ENCODE measurements at regions not wholly inside any gene's neighbourhood (a gene's known extent, or its start where the extent isn't known, plus 50 kb on each side); places are given as distances from the start of the nearest gene placed in this dataset.

DNA sequence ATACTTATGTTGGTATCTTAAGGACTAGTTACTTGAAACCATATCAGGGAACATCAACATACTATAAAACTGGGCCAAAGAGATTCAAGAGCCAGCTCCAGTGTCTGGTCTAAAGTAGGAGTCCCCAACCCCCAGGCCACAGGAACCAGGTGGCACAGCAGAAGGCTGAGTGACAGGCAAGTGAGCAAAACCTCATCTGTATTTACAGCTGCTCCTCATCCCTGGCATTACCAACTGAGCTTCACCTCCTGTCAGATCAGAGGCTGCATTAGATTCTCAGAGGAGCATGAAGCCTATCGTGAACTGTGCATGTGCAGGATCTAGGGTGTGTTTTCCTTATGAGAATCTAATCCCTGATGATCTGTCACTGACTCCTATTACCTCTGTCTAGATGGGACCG is 581.6 kb upstream of the CDH9 start:
- no peak for DNase-seq

DNA sequence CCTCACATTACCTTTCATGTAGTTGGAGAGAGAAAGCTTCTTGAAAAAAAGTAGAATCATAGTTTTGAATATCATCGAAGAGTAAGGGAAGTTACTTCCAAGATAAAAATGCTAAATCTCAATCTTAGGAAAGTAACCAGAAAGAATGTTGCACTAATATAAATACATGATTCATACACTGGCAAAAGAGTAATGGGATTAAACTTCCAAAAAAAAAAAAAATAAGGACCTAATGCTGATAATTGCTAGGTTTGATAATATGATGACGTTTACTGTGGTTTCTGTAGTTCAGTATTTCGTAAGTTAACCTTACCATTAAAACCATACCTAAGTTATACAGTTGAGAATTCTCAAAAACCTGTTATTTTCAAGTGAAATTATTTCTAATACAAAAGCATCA is 573.8 kb upstream of the CDH9 start:
- no peak for DNase-seq

DNA sequence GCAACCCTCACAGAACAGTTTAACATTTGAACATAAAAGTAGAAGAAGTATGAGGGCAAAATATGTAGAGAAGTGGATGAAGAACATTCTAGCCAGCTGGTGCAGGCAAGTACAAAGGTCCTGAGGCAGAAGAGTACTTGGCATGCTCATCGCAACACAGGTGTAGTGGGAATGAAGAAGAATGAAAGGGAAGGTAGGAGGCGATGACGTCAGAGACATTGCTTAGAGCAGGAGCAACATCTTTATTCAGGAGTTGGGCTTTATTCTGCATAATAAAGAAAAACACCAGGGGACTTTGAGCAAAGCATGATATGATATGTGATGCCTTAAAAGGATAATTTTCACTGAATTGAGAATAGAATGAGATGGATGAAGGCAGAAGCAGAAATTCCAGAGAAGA is 570.6 kb upstream of the CDH9 start:
- no peak for DNase-seq

DNA sequence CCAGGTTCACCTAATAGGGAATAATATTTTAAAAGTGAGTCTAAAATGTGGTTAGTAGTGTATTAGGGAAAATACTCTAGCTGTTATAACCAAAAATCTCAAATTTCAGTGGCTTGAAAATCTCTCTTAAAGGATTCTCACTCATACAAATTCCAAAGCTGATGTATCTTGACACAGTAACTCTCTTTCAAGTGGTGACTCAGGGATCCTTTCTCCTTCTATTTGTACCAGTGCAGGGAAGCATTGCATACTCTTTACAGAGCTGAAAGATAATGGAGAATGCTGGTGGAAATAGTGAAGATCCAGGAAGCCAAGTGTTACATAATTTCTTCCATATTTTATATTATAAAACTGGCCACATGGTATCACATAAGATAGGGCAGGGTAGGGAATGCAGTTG is 560.2 kb upstream of the CDH9 start:
- DNase-seq = no peak

- DNase-seq = no peak
Observed at GRCh38 chr5:27594141-27594540, 555.8 kb upstream of the CDH9 start.

GRCh38 chr5:27592231-27592630 is 553.8 kb upstream of the CDH9 start:
- DNase-seq = no peak

GRCh38 chr5:27590503-27590902 is 552.1 kb upstream of the CDH9 start:
- no peak for DNase-seq

GRCh38 chr5:27578279-27578678 is 539.9 kb upstream of the CDH9 start:
- no peak for DNase-seq

- DNase-seq = no peak
Observed at GRCh38 chr5:27571681-27572080, 533.3 kb upstream of the CDH9 start.

DNA sequence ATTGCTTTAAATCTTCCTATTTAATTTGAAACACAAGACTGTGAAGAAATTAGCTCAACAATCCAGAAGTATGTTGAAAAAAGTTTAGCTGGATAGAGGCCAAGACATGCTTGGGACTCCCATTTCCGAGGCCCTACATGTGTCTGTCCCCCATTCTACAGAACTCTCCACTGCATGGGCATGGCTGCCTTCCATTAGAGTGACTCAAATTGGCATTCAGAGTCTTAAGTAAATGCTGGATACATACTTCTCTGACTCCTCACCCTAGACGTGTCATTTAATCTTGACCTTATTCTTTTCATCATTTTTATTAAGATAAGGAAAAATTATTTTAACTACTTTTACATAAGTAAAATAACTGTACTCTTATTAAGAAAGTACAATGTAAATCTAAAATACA is 530.4 kb upstream of the CDH9 start:
- no peak for DNase-seq

GRCh38 chr5:27561408-27561807 is 523.0 kb upstream of the CDH9 start:
- DNase-seq = no peak

- DNase-seq = no peak
Observed at GRCh38 chr5:27548484-27548883, 510.1 kb upstream of the CDH9 start.

GRCh38 chr5:27535031-27535557 is 496.7 kb upstream of the CDH9 start:
- no peak for DNase-seq

GRCh38 chr5:27532305-27532704 is 493.9 kb upstream of the CDH9 start:
- DNase-seq = no peak

- DNase-seq = no peak
Observed at GRCh38 chr5:27524515-27524914, 486.1 kb upstream of the CDH9 start.

GRCh38 chr5:27523629-27524028 is 485.2 kb upstream of the CDH9 start:
- DNase-seq = no peak

- no peak for DNase-seq
Observed at GRCh38 chr5:27516437-27516836, 478.1 kb upstream of the CDH9 start.

DNA sequence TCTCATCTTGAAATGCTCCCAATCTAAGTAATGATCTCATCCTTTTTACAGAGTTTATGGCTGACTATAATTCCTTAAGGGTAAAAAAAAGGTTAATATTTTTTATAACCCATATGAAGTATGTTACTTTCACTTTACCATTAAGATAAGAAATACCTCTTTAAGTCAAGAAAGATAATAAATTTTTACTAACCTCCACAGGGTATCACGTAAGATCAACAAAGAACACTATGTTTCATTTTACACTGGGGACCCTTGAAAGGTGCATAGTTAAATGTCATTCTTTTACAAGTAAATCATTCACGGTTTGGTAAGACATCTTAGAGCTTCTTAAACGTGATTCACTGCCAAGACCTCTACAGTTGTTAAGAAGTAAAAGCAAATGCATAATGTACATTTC is 472.7 kb upstream of the CDH9 start:
- no peak for DNase-seq

GRCh38 chr5:27503813-27504212 is 465.4 kb upstream of the CDH9 start:
- no peak for DNase-seq

DNA sequence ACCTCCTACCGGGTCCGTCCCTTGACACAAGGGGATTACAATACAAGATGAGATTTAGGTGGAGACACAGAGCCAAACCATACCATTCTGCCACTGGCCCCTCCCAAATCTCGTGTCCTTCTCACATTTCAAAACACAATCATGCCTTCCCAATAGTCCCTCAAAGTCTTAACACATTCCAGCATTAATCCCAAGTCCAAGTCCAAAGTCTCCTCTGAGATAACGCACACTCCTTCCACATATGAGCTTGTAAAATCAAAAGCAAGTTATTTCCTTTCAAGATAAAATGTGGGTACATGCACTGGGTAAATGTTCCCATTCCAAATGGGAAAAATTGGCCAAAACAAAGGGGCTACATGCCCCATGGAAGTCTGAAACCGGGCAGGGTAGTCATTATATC is 463.9 kb upstream of the CDH9 start:
- DNase-seq = no peak

GRCh38 chr5:27497491-27497890 is 459.1 kb upstream of the CDH9 start:
- no peak for DNase-seq

GRCh38 chr5:27494887-27495286 is 456.5 kb upstream of the CDH9 start:
- no peak for DNase-seq

DNA sequence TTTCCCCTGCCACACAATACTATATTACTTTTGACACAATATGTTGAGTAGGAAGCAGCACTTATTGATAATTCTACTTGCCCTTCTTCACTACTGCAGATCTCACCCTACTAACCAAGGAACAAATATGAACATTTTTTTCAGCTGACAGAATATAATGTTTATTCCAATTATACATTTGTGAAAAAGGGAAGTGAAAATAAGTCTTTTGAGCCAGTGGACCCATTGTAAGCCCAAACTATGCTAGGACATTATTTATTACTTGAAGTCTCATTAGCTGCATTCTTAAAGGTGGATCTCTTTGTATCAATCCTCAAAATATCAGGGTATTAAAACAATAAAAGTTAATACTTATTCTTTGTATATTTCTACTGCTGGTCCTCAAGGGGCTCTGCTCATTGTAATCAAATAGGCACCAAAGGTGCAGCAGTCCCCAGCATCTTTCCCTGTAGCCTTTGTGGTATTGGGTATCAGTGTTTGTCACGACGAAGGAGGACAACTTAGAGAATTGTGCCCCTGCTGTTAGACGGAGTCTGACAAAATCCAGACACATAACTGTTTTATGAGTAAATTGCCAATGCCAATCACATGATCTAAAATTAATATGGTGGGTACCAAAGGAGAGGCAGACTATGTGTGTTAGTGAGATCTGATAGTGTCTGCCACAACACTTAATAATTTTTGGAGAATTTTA is 453.5 kb upstream of the CDH9 start:
- DNase-seq = no peak

DNA sequence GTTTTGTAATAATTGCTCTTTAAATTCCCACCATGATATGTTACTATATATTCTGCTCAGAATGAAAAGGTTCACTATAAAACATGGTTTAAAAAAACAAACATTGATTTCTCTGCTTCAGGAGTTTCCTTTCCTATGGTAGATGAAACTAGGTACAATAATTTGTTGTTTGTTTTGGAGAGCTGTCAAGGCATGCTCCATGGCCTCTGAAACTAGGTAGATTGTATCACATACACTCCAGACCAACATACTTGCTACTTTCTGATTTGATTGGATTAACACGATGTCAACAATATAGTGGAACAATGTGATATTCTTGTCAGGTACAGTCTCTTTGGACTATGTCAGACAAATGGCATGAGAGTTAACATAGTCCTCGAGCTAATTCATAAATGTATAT is 452.7 kb upstream of the CDH9 start:
- no peak for DNase-seq

- no peak for DNase-seq
Observed at GRCh38 chr5:27489701-27490100, 451.3 kb upstream of the CDH9 start.
